MCF 10A (cell line): ENCODE measurements at regions not wholly inside any gene's neighbourhood (a gene's known extent, or its start where the extent isn't known, plus 50 kb on each side); places are given as distances from the start of the nearest gene placed in this dataset.
"Not testable (repeated sequence)": the region's sequence is repeated elsewhere in the genome, so short reads cannot be mapped to it uniquely, and the experiment has no call there.

Source experiments
- BruUV-seq: library from RNA; stranded (reverse); fragments of 400-500 nt; replicated peaks from 2 replicates; lab custom pipeline; 2021; lab: Mats Ljungman, UMichigan
- CTCF ChIA-PET: fragments of 300-600 bp; sonication (Branson Sonifier 250); formaldehyde crosslinking; extraction: SDS; loops from one replicate; lab custom pipeline; 2021; ENCODE audit warnings: antibody characterized with exemption, inconsistent platforms; lab: Yijun Ruan, JAX
- POLR2A ChIA-PET: fragments of 300-600, 350-650 bp; sonication (Branson Sonifier 250); formaldehyde crosslinking; extraction: SDS; loops from one replicate; lab custom pipeline; 2020; ENCODE audit warnings: antibody characterized with exemption, inconsistent platforms; lab: Yijun Ruan, JAX
- DNase-seq: peaks from one replicate; pipeline ENCODE4 v3.0.0-alpha.2; 2018; ENCODE audit not compliant: unreplicated experiment
- H3K27ac Mint-ChIP-seq: one replicate; pipeline ENCODE4 v1.8.0; 2022; ENCODE audit warnings: mild to moderate bottlenecking, low read depth, mixed read lengths; ENCODE audit not compliant: unreplicated experiment
- H3K27me3 Mint-ChIP-seq: one replicate; pipeline ENCODE4 v1.8.0; 2022; ENCODE audit warnings: mixed read lengths; ENCODE audit not compliant: insufficient read depth, unreplicated experiment
- H3K36me3 Mint-ChIP-seq: one replicate; pipeline ENCODE4 v1.8.0; 2022; ENCODE audit warnings: mild to moderate bottlenecking, moderate library complexity, mixed read lengths; ENCODE audit not compliant: insufficient read depth, unreplicated experiment
- H3K4me1 Mint-ChIP-seq: one replicate; pipeline ENCODE4 v1.8.0; 2022; ENCODE audit warnings: mixed read lengths; ENCODE audit not compliant: insufficient read depth, unreplicated experiment
- H3K4me3 Mint-ChIP-seq: one replicate; pipeline ENCODE4 v1.8.0; 2022; ENCODE audit warnings: mild to moderate bottlenecking, moderate library complexity, mixed read lengths; ENCODE audit not compliant: unreplicated experiment
- H3K9me3 Mint-ChIP-seq: one replicate; pipeline ENCODE4 v1.8.0; 2022; ENCODE audit warnings: mixed read lengths; ENCODE audit not compliant: unreplicated experiment
- intact Hi-C: fragments of 100-400 bp; cut with micrococcal nuclease; formaldehyde crosslinking; loops from 2 replicates; pipeline ENCODE4 v1.14.1; 2022
- TF ChIP-seq, protein P1 (sequence below): fragments of 200-600 bp; IDR thresholded peaks from one replicate; pipeline ENCODE4 v1.8.0; 2022; ENCODE audit warnings: antibody characterized with exemption, mild to moderate bottlenecking; ENCODE audit not compliant: unreplicated experiment

GRCh38 chr3:66642484-66642883, 141.7 kb upstream of the LRIG1 start:
- no peak for DNase-seq
- no peak overlapping the region for H3K27ac Mint-ChIP-seq
- H3K9me3 Mint-ChIP-seq: no peaks in the 10 kb centered on the region
- no peaks in the 10 kb centered on the region for H3K4me1 Mint-ChIP-seq
- BruUV-seq: no TSS peak
- H3K27me3 Mint-ChIP-seq: no peaks in the 10 kb centered on the region
- POLR2A ChIA-PET: no interaction called here
- H3K36me3 Mint-ChIP-seq: no peaks in the 10 kb centered on the region
- CTCF ChIA-PET: no interaction called here
- H3K4me3 Mint-ChIP-seq: no peak overlapping the region
- TF ChIP-seq, protein P1, sequence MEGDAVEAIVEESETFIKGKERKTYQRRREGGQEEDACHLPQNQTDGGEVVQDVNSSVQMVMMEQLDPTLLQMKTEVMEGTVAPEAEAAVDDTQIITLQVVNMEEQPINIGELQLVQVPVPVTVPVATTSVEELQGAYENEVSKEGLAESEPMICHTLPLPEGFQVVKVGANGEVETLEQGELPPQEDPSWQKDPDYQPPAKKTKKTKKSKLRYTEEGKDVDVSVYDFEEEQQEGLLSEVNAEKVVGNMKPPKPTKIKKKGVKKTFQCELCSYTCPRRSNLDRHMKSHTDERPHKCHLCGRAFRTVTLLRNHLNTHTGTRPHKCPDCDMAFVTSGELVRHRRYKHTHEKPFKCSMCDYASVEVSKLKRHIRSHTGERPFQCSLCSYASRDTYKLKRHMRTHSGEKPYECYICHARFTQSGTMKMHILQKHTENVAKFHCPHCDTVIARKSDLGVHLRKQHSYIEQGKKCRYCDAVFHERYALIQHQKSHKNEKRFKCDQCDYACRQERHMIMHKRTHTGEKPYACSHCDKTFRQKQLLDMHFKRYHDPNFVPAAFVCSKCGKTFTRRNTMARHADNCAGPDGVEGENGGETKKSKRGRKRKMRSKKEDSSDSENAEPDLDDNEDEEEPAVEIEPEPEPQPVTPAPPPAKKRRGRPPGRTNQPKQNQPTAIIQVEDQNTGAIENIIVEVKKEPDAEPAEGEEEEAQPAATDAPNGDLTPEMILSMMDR: no peak
- intact Hi-C loops: no loop called here

- Mint-ChIP-seq H3K36me3 (no peaks in the 10 kb centered on the region), H3K4me1 (no peaks in the 10 kb centered on the region), H3K27me3 (no peaks in the 10 kb centered on the region), H3K4me3 (no peak overlapping the region), H3K9me3 (no peaks in the 10 kb centered on the region), H3K27ac (no peak overlapping the region)
- CTCF ChIA-PET: no interaction called here
- no TSS peak for BruUV-seq
- DNase-seq: no peak
- POLR2A ChIA-PET: no interaction called here
- TF ChIP-seq, protein P1: no peak
- intact Hi-C loops: no loop called here
These were observed 143.7 kb upstream of the LRIG1 start for GRCh38 chr3:66644549-66644948.

DNA sequence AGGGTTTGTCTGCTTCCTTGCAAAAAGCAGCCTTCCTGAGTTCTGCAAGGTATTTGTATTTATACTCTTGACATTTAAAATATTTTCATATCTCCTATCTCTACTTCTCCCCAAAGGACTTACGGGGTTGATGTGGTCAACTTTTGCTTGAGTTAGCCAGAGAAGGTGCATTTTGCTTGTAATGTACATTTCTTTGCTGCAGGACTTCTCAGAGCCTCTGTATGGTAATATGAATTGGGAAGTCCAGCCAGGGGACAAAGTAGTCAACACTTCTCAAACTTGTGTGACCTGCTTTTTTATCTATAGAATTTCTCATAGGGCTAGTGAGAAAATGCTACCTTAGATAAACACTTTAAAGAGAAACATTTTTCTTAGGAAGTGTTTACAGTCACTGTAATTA, 148.2 kb upstream of the LRIG1 start:
- no peak overlapping the region for H3K27ac Mint-ChIP-seq

GRCh38 chr3:66651520-66651919, 150.7 kb upstream of the LRIG1 start:
- H3K36me3 Mint-ChIP-seq, H3K27me3 Mint-ChIP-seq, POLR2A ChIA-PET, H3K4me1 Mint-ChIP-seq, H3K27ac Mint-ChIP-seq, H3K9me3 Mint-ChIP-seq, DNase-seq, intact Hi-C loops, H3K4me3 Mint-ChIP-seq, BruUV-seq: not testable (repeated sequence)
- CTCF ChIA-PET: interaction anchor here (0.6 to 1.0 kb wide), 2 partner anchors 165 to 486 kb away, joined by 3 to 4 read pairs; no protein-coding TSS in a partner anchor

More for the DNA sequence above, 148.2 kb upstream of the LRIG1 start:
- Mint-ChIP-seq H3K9me3 (no peaks in the 10 kb centered on the region), H3K36me3 (peaks cover 5% of the 10 kb centered on the region), H3K27me3 (peaks cover 9% of the 10 kb centered on the region), H3K4me3 (no peak overlapping the region), H3K4me1 (no peaks in the 10 kb centered on the region)
- no peak for DNase-seq
- no TSS peak for BruUV-seq
- CTCF ChIA-PET: interaction anchor here (0.6 to 0.7 kb wide), 3 partner anchors 39 to 241 kb away, joined by 3 read pairs; no protein-coding TSS in a partner anchor
- intact Hi-C loops: no loop called here
- TF ChIP-seq, protein P1: no peak
- POLR2A ChIA-PET: no interaction called here

GRCh38 chr3:66652100-66652499, 151.3 kb upstream of the LRIG1 start:
- CTCF ChIA-PET: interaction anchor here (0.6 to 1.0 kb wide), 2 partner anchors 164 to 486 kb away, joined by 3 to 4 read pairs; no protein-coding TSS in a partner anchor
- intact Hi-C loops, H3K9me3 Mint-ChIP-seq, DNase-seq, H3K4me3 Mint-ChIP-seq, H3K36me3 Mint-ChIP-seq, BruUV-seq, H3K4me1 Mint-ChIP-seq, H3K27me3 Mint-ChIP-seq, H3K27ac Mint-ChIP-seq, POLR2A ChIA-PET: not testable (repeated sequence)
